ENCODE measurements at regions not wholly inside any gene's neighbourhood (a gene's known extent, or its start where the extent isn't known, plus 50 kb on each side); places are given as distances from the start of the nearest gene placed in this dataset.

DNA sequence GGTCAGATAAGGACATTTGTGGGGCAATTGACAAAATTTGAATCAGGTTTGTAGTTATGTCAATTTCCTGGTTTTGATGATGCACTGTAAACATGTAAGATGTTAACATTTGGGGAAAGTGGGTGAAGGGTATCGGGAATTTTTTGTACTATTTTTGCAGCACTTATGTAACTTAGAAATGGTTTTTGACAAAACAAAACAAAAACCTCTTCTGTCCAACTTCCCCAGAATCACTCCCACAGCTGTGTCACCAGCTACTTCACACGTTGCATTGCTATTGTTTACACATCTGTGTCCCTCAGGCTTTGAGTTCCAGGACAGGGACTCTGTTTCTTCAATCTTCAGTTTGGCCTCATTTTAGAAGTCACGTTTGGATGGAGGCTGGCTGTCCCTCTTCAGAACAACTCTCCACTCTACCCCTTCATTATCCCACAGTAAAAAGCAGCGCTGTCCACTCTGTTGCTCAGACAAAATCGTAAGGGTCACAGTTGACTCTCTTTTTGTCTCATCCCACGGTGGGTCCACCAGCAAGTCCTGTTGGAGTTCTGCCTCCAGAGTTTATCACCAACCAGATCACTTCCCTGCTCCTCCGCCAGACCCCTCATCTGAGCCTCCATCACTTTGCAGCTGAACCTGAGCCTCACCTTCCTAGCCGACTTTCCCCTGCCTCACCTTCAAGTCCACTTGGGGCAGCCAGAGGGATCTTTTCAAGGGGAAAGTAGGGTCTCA is 63.2 kb downstream of the NENF start:
- TF ChIP-seq, protein P1, sequence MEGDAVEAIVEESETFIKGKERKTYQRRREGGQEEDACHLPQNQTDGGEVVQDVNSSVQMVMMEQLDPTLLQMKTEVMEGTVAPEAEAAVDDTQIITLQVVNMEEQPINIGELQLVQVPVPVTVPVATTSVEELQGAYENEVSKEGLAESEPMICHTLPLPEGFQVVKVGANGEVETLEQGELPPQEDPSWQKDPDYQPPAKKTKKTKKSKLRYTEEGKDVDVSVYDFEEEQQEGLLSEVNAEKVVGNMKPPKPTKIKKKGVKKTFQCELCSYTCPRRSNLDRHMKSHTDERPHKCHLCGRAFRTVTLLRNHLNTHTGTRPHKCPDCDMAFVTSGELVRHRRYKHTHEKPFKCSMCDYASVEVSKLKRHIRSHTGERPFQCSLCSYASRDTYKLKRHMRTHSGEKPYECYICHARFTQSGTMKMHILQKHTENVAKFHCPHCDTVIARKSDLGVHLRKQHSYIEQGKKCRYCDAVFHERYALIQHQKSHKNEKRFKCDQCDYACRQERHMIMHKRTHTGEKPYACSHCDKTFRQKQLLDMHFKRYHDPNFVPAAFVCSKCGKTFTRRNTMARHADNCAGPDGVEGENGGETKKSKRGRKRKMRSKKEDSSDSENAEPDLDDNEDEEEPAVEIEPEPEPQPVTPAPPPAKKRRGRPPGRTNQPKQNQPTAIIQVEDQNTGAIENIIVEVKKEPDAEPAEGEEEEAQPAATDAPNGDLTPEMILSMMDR (conservative IDR thresholded peaks at IDR 0.05), result no peak

DNA sequence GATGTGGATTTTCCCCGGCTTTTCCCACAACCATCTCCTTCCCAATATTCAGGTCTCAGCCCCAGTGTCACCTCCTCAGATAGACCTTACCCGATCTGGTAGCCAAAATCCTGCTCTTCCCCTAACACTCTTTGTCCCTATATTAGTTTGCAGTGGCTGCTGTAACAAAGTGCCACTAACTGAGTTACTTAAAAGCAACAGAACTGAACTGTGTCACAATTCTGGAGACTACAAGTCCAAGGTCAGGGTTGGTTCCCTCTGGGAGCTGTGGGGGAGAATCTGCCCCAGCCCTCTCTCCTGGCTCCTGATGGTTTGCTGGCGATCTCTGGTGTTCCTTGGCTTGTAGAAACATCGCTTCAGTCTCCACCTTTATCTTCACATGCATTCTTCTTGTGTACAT is 64.0 kb downstream of the NENF start:
- H3K27ac ChIP-seq, result no peak overlapping the region

More for the DNA sequence above, 63.2 kb downstream of the NENF start:
- no peak overlapping the region for H3K27ac ChIP-seq

DNA sequence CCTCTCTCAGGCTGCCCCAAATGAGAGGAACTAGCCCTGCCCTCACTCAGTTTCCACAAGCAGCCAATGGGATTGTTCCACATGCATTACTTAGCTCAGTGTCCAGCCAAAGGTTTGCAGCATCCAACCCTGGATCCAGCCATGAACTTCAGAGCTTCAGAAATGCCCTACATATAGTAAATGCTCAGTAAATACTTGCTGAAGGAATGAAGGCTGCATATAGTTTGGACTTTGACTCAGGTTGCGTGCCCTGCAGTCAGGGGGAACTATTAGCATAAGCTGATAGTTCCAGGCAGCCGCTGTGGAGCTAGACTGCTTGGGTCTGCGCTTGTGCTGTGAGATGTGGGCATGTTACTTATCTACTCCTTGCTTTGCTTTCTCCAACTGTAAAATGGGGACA is 64.8 kb downstream of the NENF start:
- H3K27ac ChIP-seq, result no peak overlapping the region
- TF ChIP-seq, protein P1 (conservative IDR thresholded peaks at IDR 0.05), result no peak

More for the DNA sequence above, 64.0 kb downstream of the NENF start:
- TF ChIP-seq, protein P1 (conservative IDR thresholded peaks at IDR 0.05), result no peak

DNA sequence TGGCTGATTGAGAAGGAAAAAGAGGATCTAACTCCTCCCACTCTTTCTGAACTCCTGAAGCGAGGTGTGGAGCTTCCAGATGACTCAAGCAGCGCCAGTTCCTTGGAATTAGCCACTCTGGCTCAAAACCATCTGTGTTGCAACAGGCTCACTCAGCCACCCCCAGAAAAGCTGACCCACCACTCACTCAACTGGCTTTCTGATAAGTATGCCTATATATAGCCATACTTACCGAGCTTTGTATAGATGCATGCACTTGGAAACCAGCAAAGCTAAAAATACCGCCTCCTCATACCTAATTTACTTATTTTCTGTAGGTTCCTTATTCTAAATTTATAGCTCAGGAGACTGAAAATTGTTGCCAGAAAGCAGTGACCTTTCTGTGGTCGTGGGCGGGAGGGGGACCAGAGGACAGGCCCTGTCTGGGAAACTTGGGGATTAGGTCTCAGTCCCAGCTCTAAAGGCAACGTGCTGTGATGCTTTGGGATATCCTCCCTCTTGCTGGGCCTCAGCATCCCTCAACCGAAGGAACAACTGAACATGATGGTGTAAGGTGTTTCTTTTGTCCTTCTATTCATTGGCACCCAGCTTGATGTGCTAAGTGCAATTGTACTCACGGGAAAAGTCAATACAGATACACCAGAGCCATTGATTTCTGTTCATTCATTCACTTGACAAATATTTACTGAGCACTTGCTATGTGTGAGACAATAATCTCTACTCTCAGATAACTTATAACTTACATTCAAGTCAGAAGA is 65.7 kb downstream of the NENF start:
- H3K27ac ChIP-seq, result no peak overlapping the region

DNA sequence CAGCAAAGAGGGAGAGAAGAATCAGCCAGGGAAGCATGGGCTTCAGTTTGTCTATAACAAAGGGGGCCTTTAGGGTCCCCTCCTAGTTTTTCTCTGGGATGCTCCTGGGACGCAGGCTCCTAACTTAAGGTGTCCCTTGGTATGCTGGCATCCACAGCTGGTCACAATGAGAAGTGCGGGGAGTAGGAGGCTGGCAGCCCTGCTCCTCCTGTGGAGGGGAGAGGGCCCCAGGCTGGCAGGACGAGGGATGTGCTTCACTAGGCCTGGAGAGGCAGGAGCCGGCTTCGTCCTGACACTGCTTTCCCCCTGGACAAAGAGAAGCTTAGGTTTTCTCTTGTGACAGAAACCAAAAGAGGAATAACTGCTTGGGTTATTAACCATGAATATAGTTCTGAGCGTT is 67.6 kb downstream of the NENF start:
- H3K27ac ChIP-seq, result no peak overlapping the region
- TF ChIP-seq, protein P1 (conservative IDR thresholded peaks at IDR 0.05), result no peak

More for the DNA sequence above, 65.7 kb downstream of the NENF start:
- TF ChIP-seq, protein P1 (conservative IDR thresholded peaks at IDR 0.05), result no peak

DNA sequence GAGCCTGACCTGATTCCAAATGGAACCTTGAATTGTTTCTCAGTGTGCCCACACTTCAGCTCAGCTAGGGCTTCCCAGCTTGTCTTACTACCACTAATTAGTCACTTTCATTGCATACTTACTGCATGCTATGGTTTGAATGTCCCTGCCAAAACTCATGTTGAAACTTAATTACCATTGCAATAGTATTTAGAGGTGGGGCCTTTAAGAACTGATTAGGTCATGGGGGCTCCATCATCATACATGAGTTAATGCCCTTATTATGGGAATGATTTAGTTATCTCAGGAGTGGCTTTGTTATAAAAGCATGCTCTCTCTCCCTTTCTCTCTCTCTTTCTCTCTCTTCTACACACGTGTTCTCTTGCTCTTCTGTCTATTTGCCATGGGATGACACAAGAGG is 68.3 kb downstream of the NENF start:
- H3K27ac ChIP-seq, result no peak overlapping the region
- TF ChIP-seq, protein P1 (conservative IDR thresholded peaks at IDR 0.05), result no peak

DNA sequence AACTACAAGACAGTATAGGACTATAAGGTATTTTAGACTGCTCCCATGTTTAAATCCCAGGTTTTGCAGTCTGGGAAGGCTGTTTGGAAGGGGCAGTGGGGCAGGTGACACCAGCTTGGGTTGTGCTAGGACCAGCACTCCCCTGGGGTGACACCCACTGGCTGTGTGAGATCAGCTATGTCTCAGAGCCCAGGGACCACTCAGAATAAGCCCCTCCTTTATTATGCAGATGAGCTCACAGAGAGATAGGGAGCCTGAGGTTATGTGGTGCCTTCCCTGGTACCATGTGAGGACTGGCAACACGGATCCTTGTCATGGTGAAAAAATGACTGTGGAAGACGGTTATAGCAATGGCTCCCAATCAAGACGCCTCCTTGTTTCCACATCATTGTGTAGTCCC is 71.0 kb downstream of the NENF start:
- TF ChIP-seq, protein P1 (conservative IDR thresholded peaks at IDR 0.05), result no peak
- no peak overlapping the region for H3K27ac ChIP-seq

Data from VCaP (cell line).